ENCODE measurements at regions not wholly inside any gene's neighbourhood (a gene's known extent, or its start where the extent isn't known, plus 50 kb on each side); places are given as distances from the start of the nearest gene placed in this dataset.

DNA sequence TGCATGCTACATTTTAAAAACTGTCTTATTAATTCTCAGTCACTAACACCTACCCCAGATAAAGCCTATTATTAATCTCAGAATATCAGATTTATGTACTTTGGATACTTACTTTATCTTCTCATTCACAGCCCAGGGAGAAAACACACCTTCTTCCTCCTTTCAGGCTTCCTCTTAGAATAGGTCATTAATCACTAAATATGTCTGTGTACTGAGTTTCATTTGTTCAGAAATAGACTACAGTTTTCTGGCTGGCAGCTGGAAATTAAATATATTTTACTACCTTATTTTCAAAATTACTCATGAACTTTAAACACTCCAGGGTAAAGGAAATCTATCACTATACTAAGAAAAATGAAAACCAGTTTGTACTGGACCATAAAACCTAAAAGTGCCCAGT, 147.7 kb upstream of the DST start:
- TF ChIP-seq TAF1 (IDR thresholded peaks at IDR 0.05; ENCODE audit: borderline replicate concordance, insufficient read depth, low read length) (no peak), POLR2AphosphoS5 (IDR thresholded peaks at IDR 0.05; ENCODE audit: low read depth, low read length) (no peak), SIN3A (IDR thresholded peaks at IDR 0.05; ENCODE audit: borderline replicate concordance, insufficient read depth, low read length) (no peak), FOXP2 (optimal IDR thresholded peaks at IDR 0.05; ENCODE audit: borderline replicate concordance, extremely low read depth, extremely low read length, insufficient read depth) (no peak)
- TF ChIP-seq, protein P1, sequence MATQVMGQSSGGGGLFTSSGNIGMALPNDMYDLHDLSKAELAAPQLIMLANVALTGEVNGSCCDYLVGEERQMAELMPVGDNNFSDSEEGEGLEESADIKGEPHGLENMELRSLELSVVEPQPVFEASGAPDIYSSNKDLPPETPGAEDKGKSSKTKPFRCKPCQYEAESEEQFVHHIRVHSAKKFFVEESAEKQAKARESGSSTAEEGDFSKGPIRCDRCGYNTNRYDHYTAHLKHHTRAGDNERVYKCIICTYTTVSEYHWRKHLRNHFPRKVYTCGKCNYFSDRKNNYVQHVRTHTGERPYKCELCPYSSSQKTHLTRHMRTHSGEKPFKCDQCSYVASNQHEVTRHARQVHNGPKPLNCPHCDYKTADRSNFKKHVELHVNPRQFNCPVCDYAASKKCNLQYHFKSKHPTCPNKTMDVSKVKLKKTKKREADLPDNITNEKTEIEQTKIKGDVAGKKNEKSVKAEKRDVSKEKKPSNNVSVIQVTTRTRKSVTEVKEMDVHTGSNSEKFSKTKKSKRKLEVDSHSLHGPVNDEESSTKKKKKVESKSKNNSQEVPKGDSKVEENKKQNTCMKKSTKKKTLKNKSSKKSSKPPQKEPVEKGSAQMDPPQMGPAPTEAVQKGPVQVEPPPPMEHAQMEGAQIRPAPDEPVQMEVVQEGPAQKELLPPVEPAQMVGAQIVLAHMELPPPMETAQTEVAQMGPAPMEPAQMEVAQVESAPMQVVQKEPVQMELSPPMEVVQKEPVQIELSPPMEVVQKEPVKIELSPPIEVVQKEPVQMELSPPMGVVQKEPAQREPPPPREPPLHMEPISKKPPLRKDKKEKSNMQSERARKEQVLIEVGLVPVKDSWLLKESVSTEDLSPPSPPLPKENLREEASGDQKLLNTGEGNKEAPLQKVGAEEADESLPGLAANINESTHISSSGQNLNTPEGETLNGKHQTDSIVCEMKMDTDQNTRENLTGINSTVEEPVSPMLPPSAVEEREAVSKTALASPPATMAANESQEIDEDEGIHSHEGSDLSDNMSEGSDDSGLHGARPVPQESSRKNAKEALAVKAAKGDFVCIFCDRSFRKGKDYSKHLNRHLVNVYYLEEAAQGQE (IDR thresholded peaks at IDR 0.05; ENCODE audit: insufficient read depth in 1 of 2, low read depth in 2 of 2, low read length in 2 of 2) = no peak

DNA sequence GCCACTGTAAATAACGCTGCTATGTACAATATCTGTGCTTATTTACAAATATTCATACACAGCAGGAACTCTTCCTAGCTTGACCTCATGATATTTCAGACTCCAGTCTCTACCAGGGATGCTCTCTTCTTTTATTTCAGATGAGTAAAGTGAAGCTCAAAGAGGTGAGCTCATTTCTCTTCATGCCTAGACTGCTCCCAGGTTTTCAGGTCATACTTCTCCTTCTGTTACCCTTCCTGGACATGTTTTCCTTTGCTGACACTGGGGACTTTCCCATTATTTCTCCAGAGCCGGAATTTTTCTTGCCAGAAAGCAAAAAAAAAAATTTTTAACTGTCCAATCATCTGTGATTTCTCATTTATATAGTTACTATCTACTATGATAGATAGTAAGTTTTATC, 147.2 kb upstream of the DST start:
- no peak for TF ChIP-seq FOXP2 (optimal IDR thresholded peaks at IDR 0.05; ENCODE audit: borderline replicate concordance, extremely low read depth, extremely low read length, insufficient read depth)
- no peak for TF ChIP-seq POLR2AphosphoS5 (IDR thresholded peaks at IDR 0.05; ENCODE audit: low read depth, low read length)
- TF ChIP-seq SIN3A (IDR thresholded peaks at IDR 0.05; ENCODE audit: borderline replicate concordance, insufficient read depth, low read length) = no peak
- TF ChIP-seq, protein P1 (IDR thresholded peaks at IDR 0.05; ENCODE audit: insufficient read depth in 1 of 2, low read depth in 2 of 2, low read length in 2 of 2) = no peak
- TF ChIP-seq TAF1 (IDR thresholded peaks at IDR 0.05; ENCODE audit: borderline replicate concordance, insufficient read depth, low read length) = no peak

DNA sequence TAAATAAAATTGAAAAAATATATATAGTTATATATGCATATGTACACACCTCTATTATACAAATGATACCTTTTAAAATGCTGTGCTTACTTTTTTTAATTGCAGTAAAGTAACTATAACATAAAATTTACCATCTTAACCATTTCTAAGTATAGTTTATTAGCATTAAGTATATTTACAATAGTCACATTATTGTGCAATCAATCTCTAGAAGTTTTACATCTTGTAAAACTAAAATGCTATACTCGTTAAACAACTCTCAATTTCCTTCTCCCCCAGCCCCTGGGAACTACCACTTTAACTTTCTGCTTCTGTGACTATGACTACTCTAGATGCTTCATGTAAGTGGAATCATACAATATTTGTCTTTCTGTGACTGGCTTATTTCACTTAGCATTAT, 146.7 kb upstream of the DST start:
- no peak for TF ChIP-seq SIN3A (IDR thresholded peaks at IDR 0.05; ENCODE audit: borderline replicate concordance, insufficient read depth, low read length)
- TF ChIP-seq, protein P1 (IDR thresholded peaks at IDR 0.05; ENCODE audit: insufficient read depth in 1 of 2, low read depth in 2 of 2, low read length in 2 of 2) = no peak
- no peak for TF ChIP-seq TAF1 (IDR thresholded peaks at IDR 0.05; ENCODE audit: borderline replicate concordance, insufficient read depth, low read length)
- no peak for TF ChIP-seq POLR2AphosphoS5 (IDR thresholded peaks at IDR 0.05; ENCODE audit: low read depth, low read length)
- no peak for TF ChIP-seq FOXP2 (optimal IDR thresholded peaks at IDR 0.05; ENCODE audit: borderline replicate concordance, extremely low read depth, extremely low read length, insufficient read depth)

DNA sequence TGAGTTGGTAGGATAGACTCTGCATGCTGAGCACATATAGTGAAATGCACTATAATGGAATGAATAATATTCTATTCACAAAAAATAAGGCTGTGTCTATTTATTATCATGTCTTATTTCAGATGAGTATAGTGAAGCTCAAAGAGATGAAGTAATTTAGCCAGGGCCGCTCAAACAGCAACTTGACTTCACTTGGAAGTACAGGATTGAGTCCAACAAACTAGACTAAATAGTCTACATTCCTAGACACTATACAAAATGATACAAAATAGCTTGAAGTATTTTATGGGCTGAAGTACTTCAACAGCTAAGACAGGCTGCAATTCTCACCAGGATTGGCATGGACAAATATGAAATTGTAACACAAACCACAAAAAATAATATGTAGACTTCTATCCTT, 144.5 kb upstream of the DST start:
- TF ChIP-seq, protein P1 (IDR thresholded peaks at IDR 0.05; ENCODE audit: insufficient read depth in 1 of 2, low read depth in 2 of 2, low read length in 2 of 2) = no peak
- TF ChIP-seq FOXP2 (optimal IDR thresholded peaks at IDR 0.05; ENCODE audit: borderline replicate concordance, extremely low read depth, extremely low read length, insufficient read depth) = no peak
- no peak for TF ChIP-seq SIN3A (IDR thresholded peaks at IDR 0.05; ENCODE audit: borderline replicate concordance, insufficient read depth, low read length)
- no peak for TF ChIP-seq POLR2AphosphoS5 (IDR thresholded peaks at IDR 0.05; ENCODE audit: low read depth, low read length)
- no peak for TF ChIP-seq TAF1 (IDR thresholded peaks at IDR 0.05; ENCODE audit: borderline replicate concordance, insufficient read depth, low read length)

DNA sequence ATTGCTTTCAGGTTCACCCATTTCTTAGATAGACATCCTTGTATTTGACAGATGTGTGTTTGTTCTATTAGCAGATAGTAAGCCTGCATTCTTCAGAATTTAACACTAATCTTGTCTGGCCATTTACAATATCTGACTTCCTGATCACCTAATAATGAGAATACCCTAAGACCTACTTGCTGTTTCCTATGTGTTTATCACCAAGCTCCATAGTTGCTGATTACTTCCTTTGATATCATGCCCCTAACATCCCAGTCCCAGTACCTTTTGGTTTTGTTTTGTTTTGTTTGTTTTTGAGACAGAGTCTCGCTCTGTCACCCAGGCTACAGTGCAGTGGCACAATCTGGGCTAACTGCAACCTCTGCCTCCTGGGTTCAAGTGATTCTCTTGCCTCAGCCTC, 143.6 kb upstream of the DST start:
- no peak for TF ChIP-seq FOXP2 (optimal IDR thresholded peaks at IDR 0.05; ENCODE audit: borderline replicate concordance, extremely low read depth, extremely low read length, insufficient read depth)
- no peak for TF ChIP-seq TAF1 (IDR thresholded peaks at IDR 0.05; ENCODE audit: borderline replicate concordance, insufficient read depth, low read length)
- TF ChIP-seq, protein P1 (IDR thresholded peaks at IDR 0.05; ENCODE audit: insufficient read depth in 1 of 2, low read depth in 2 of 2, low read length in 2 of 2) = no peak
- no peak for TF ChIP-seq SIN3A (IDR thresholded peaks at IDR 0.05; ENCODE audit: borderline replicate concordance, insufficient read depth, low read length)
- no peak for TF ChIP-seq POLR2AphosphoS5 (IDR thresholded peaks at IDR 0.05; ENCODE audit: low read depth, low read length)
